B cell (primary cell): ENCODE measurements at regions not wholly inside any gene's neighbourhood (a gene's known extent, or its start where the extent isn't known, plus 50 kb on each side); places are given as distances from the start of the nearest gene placed in this dataset.

Experiments used
- ATAC-seq: fragments of 200-7000 bp; cut with Tn5 transposase; one replicate; pipeline ENCODE4 v1.10.0; 2021; ENCODE audit warnings: low read depth, mild to moderate bottlenecking, moderate number of reproducible peaks, moderate library complexity
- CTCF ChIA-PET: fragments of 350-600 bp; sonication (Branson Sonifier 250); formaldehyde crosslinking; loops from one replicate; lab custom pipeline; 2021; ENCODE audit warnings: antibody characterized with exemption, inconsistent platforms; lab: Charles Lee
- POLR2A ChIA-PET: fragments of 350-600 bp; sonication (Branson Sonifier 250); formaldehyde crosslinking; loops from one replicate; lab custom pipeline; 2021; ENCODE audit warnings: antibody characterized with exemption; lab: Charles Lee
- DNase-seq: peaks from one replicate; pipeline ENCODE4 v3.0.0; 2013
- H2AFZ ChIP-seq: 2 replicates; pipeline ENCODE4 v1.6.1; 2012; ENCODE audit warnings: mild to moderate bottlenecking, low read depth, low read length; ENCODE audit not compliant: insufficient read depth, poor library complexity, severe bottlenecking
- H3K27ac ChIP-seq, 2 donors: 1 replicate in 1 of 2; 2 replicates in 1 of 2; pipeline ENCODE4 v1.5.1; 2012 to 2013; ENCODE audit warnings: low read length in 2 of 2, mild to moderate bottlenecking in 2 of 2, moderate library complexity in 1 of 2
- H3K27me3 ChIP-seq, 4 experiments: fragments of 200-600 bp in 1 of 4; sonication (generic) in 1 of 4; replicated peaks in 1 of 4; 1 replicate in 2 of 4; 2 replicates in 2 of 4; pipeline versions ENCODE4 v1.6.1 to v1.7.0; 2013 to 2016; ENCODE audit warnings: low read length in 3 of 4, mild to moderate bottlenecking in 2 of 4, mixed read lengths in 1 of 4, moderate library complexity in 1 of 4; ENCODE audit not compliant: insufficient read depth in 4 of 4, control insufficient read depth in 3 of 4; ENCODE audit errors: control extremely low read depth in 1 of 4
- H3K36me3 ChIP-seq, 2 experiments: replicated peaks in 1 of 2; 1 replicate in 1 of 2; 2 replicates in 1 of 2; pipeline versions ENCODE4 v1.6.1 to v1.7.1; 2013; ENCODE audit warnings: low read length in 1 of 2; ENCODE audit not compliant: insufficient read depth in 2 of 2, control insufficient read depth in 1 of 2; ENCODE audit errors: control extremely low read depth in 1 of 2, extremely low read depth in 1 of 2
- H3K4me1 ChIP-seq, 2 donors: fragments of 200-600 bp in 1 of 2; sonication (generic) in 1 of 2; 1 replicate in 1 of 2; 2 replicates in 1 of 2; pipeline versions ENCODE4 v1.5.1 to v1.6.1; 2013 to 2017; ENCODE audit warnings: low read length in 2 of 2; ENCODE audit not compliant: control insufficient read depth in 2 of 2, insufficient read depth in 2 of 2
- H3K4me2 ChIP-seq: replicated peaks from 2 replicates; pipeline ENCODE3; 2012; ENCODE audit warnings: mild to moderate bottlenecking, low read depth, low read length; ENCODE audit not compliant: poor library complexity, severe bottlenecking
- H3K4me3 ChIP-seq, 5 experiments: fragments of 200-600 bp in 1 of 5; sonication (generic) in 1 of 5; 1 replicate in 3 of 5; 2 replicates in 2 of 5; pipeline versions ENCODE4 v1.5.1 to v1.7.0; 2011 to 2016; ENCODE audit warnings: low read length in 4 of 5, mild to moderate bottlenecking in 4 of 5, low read depth in 2 of 5, control low read depth in 1 of 5, moderate library complexity in 1 of 5; ENCODE audit not compliant: insufficient read depth in 1 of 5; ENCODE audit errors: control extremely low read depth in 1 of 5, extremely low read depth in 1 of 5
- H3K79me2 ChIP-seq: fragments of 200-600 bp; sonication (generic); one replicate; pipeline ENCODE4 v1.6.0; 2016; ENCODE audit warnings: low read length; ENCODE audit not compliant: control insufficient read depth, insufficient read depth
- H3K9ac ChIP-seq: fragments of 200-600 bp; sonication (generic); 2 replicates; pipeline ENCODE4 v1.6.1; 2017; ENCODE audit warnings: mild to moderate bottlenecking, low read length, moderate library complexity
- H3K9me3 ChIP-seq, 3 donors: one replicate each; pipeline versions ENCODE4 v1.6.1 to v1.7.1; 2013; ENCODE audit warnings: low read length in 2 of 3; ENCODE audit not compliant: control insufficient read depth in 2 of 3, insufficient read depth in 1 of 3; ENCODE audit errors: control extremely low read depth in 1 of 3
- H4K20me1 ChIP-seq: 2 replicates; pipeline ENCODE4 v1.6.0; 2012; ENCODE audit warnings: mild to moderate bottlenecking, low read length; ENCODE audit not compliant: insufficient read depth, control insufficient read depth, poor library complexity, severe bottlenecking
- H3K27ac Mint-ChIP-seq: one replicate; pipeline ENCODE4 v1.8.0; 2021; ENCODE audit warnings: mixed read lengths
- H3K27me3 Mint-ChIP-seq: one replicate; pipeline ENCODE4 v1.8.0; 2021; ENCODE audit warnings: mixed read lengths
- H3K4me1 Mint-ChIP-seq: one replicate; pipeline ENCODE4 v1.8.0; 2021; ENCODE audit warnings: mixed read lengths
- H3K4me3 Mint-ChIP-seq: one replicate; pipeline ENCODE4 v1.8.0; 2021; ENCODE audit warnings: mixed read lengths
- H3K9me3 Mint-ChIP-seq: one replicate; pipeline ENCODE4 v1.8.0; 2022; ENCODE audit warnings: mixed read lengths; ENCODE audit not compliant: insufficient read depth
- CTCF ChIP-seq: fragments of 200-600 bp; IDR thresholded peaks from one replicate; pipeline ENCODE4 v1.8.0; 2022; ENCODE audit warnings: antibody characterized with exemption, mild to moderate bottlenecking
- EZH2 ChIP-seq: IDR thresholded peaks from 2 replicates; pipeline ENCODE4 v1.6.1; 2012; ENCODE audit warnings: borderline replicate concordance, low read depth, mild to moderate bottlenecking, moderate library complexity, low read length; ENCODE audit not compliant: insufficient read depth, poor library complexity, severe bottlenecking
- WGBS: methylation state at CpG from one replicate; pipeline ENCODE4 v1.1.5; 2013; ENCODE audit warnings: missing lambda C conversion rate; ENCODE audit not compliant: insufficient coverage; 5-methylcytosine and 5-hydroxymethylcytosine counted together
- intact Hi-C: fragments of 100-400 bp; cut with micrococcal nuclease; formaldehyde crosslinking; loops from one replicate; pipeline ENCODE4 v1.10.0; 2022

- H3K27me3 ChIP-seq: no peaks in the 10 kb centered on the region
- Mint-ChIP-seq H3K9me3 (no peaks in the 10 kb centered on the region), H3K27me3 (no peaks in the 10 kb centered on the region), H3K4me3 (no peak overlapping the region), H3K27ac (no peak overlapping the region), H3K4me1 (peaks cover 22% of the 10 kb centered on the region)
- no peak overlapping the region for H3K4me3 ChIP-seq
- no peak overlapping the region for H3K27ac ChIP-seq
- no peak overlapping the region for H2AFZ ChIP-seq
- ATAC-seq: no peak
- no peak for DNase-seq
- ChIA-PET CTCF (no interaction called here), POLR2A (interaction anchor here (0.6 kb wide), 1 partner anchor 388 kb away, joined by 3 read pairs; the partner anchor contains the start of genes DHX38 and TXNL4B)
- TF ChIP-seq CTCF: no peak
- no peak for TF ChIP-seq EZH2
- H3K4me2 ChIP-seq: no peak overlapping the region
- H4K20me1 ChIP-seq: no peaks in the 10 kb centered on the region
- intact Hi-C loops: no loop called here
- H3K36me3 ChIP-seq: no peaks in the 10 kb centered on the region
- no peaks in the 10 kb centered on the region for H3K9me3 ChIP-seq
- no peaks in the 10 kb centered on the region for H3K79me2 ChIP-seq
- H3K9ac ChIP-seq: no peak overlapping the region
- peaks cover 0 to 5% of the 10 kb centered on the region in 2 donors for H3K4me1 ChIP-seq
Measured at GRCh38 chr16:72481419-72481818, 309.5 kb upstream of the PMFBP1 start.

GRCh38 chr16:72480911-72481310 lies 309.0 kb upstream of the PMFBP1 start:
- no peak overlapping the region for H3K4me2 ChIP-seq
- no peak overlapping the region for H3K9ac ChIP-seq
- H3K79me2 ChIP-seq: no peaks in the 10 kb centered on the region
- CTCF ChIA-PET: no interaction called here
- H3K9me3 Mint-ChIP-seq: no peaks in the 10 kb centered on the region
- DNase-seq (no peak), ATAC-seq (no peak)
- H3K27ac ChIP-seq: no peak overlapping the region
- TF ChIP-seq CTCF (no peak), EZH2 (no peak)
- no peaks in the 10 kb centered on the region for H3K27me3 Mint-ChIP-seq
- no peaks in the 10 kb centered on the region for H3K27me3 ChIP-seq
- H3K4me3 Mint-ChIP-seq: no peak overlapping the region
- H3K27ac Mint-ChIP-seq: no peak overlapping the region
- H4K20me1 ChIP-seq: no peaks in the 10 kb centered on the region
- H2AFZ ChIP-seq: no peak overlapping the region
- POLR2A ChIA-PET: no interaction called here
- H3K4me1 Mint-ChIP-seq: peaks cover 22% of the 10 kb centered on the region
- H3K4me3 ChIP-seq: no peak overlapping the region
- intact Hi-C loops: no loop called here
- H3K4me1 ChIP-seq: peaks cover 0 to 5% of the 10 kb centered on the region in 2 donors
- no peaks in the 10 kb centered on the region for H3K36me3 ChIP-seq
- no peaks in the 10 kb centered on the region for H3K9me3 ChIP-seq
- WGBS: no CpG with 5 or more reads among the region's 2 CpGs
